G401 (cell line): ENCODE measurements at regions not wholly inside any gene's neighbourhood (a gene's known extent, or its start where the extent isn't known, plus 50 kb on each side); places are given as distances from the start of the nearest gene placed in this dataset.
"Not testable (repeated sequence)": the region's sequence is repeated elsewhere in the genome, so short reads cannot be mapped to it uniquely, and the experiment has no call there.

Source experiments
- DNase-seq: peaks from one replicate; pipeline ENCODE4 v3.0.0-alpha.2; 2015; ENCODE audit warnings: low spot score
- in situ Hi-C: cut with HindIII; loops from 2 replicates; pipeline ENCODE4 v1.10.0; 2016; ENCODE audit warnings: low sequenced_read_pairs, mixed read lengths

GRCh38 chr2:83331810-83332209 lies 1127.3 kb downstream of the SUCLG1 start:
- DNase-seq: no peak
- in situ Hi-C loops: no loop called here

DNA sequence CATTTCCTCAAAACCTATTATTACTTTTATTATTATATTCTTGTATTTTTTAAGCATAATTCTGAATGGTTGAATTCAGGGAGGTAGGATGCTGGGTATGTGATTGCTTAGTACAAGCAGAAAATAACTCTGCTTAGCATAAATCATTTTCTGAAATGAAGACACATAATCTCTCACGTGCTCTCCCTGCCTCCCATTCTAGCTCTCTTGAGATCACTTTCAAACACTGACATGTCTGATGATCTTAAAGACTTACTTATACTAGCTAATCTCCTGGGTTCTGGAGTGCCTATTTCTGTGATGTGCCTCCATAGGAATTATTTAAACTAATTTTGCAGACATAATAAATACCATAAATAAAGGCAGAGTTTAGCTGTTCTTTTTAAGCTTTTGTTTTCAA lies 1136.0 kb downstream of the SUCLG1 start:
- DNase-seq: no peak
- in situ Hi-C loops: no loop called here

GRCh38 chr2:83320053-83320452 lies 1139.0 kb downstream of the SUCLG1 start:
- in situ Hi-C loops: no loop called here
- no peak for DNase-seq

DNA sequence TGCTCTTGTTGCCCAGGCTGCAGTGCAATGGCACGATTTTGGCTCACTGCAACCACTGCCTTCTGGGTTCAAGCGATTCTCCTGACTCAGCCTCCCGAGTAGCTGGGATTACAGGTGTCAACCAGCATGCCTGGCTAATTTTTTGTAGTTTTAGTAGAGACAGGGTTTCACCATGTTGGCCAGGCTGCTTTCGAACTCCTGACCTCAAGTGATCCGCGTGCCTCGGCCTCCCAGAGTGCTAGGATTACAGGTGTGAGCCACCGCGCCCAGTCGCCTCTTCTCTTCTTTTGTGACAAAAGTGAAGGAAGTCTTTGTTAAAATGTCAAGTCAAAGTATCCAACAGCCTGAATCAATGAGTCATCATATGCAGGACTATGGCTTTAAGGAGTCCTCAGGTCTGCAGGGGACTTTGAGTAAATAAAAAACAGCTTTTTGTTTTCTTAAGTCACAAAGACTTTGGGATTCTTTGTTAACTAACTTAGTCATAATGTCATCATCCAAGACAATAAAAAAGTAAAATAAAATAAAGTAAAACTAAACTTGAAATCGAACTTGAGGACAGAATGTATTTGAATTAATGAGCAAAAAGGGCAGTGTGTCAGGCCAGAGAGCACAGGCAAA lies 1153.2 kb downstream of the SUCLG1 start:
- in situ Hi-C loops: no loop called here
- no peak for DNase-seq

GRCh38 chr2:83291083-83291482 lies 1168.0 kb downstream of the SUCLG1 start:
- DNase-seq: no peak

DNA sequence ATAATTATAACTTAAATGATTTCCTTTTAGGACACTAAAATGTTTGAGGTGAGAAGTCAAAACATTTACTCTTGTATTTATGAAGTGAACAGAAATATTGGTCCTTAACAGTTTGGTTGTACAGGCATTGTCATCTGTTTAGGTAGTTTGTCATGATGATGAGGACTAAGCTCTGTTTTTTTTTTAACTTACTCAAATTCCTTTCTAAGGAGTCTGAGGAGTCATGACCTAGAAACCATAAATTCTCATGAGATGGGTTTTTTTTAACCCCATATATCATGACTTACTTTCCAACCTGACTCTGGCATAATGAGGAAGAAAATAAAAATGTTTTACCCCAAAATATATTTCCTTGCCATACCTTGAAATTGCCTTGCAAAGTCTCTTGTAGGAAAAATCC lies 1176.2 kb downstream of the SUCLG1 start:
- in situ Hi-C loops: no loop called here

More at GRCh38 chr2:83291083-83291482, 1168.0 kb downstream of the SUCLG1 start:
- in situ Hi-C loops: no loop called here

GRCh38 chr2:83282043-83282795 lies 1176.9 kb downstream of the SUCLG1 start:
- no peak for DNase-seq
- in situ Hi-C loops: no loop called here

More for the DNA sequence above, 1176.2 kb downstream of the SUCLG1 start:
- DNase-seq: no peak

DNA sequence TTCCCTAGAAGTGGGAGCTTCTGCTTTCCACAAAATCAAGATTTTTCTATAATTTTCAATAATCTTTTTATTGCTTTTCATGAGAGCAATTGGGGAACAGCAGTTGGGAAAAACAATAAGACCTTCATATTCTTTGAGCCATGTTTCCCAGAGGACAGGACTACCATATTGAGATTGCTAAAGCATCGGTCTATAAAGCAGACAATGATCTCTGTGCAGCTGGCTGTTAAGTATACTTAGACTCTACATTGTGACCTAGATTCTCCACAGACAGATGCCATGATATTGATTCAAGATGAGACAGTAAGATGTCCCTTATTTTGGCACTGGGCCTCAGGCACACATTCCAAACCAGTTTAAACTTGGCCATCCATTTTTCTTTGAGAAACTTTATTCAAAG lies 1178.7 kb downstream of the SUCLG1 start:
- in situ Hi-C loops: no loop called here
- DNase-seq: no peak

DNA sequence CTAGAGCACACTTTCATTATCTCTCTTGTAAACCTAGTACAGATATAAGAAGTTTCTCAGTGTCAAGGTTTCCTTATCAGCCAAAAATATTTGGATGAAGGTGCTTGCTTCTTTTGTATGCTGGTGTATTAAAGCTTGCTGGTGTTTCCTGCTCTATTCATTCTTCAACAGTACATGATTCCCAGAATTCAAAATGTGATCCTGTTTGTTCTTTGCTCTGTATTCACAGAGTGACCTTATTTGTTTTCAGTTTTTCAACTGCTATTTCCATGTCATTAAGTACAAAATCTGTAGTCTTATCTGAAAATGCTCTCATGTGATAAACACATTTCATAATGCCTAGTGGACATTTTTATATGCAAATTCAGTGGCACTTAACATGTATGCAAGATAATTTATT lies 1185.8 kb downstream of the SUCLG1 start:
- in situ Hi-C loops: no loop called here
- DNase-seq: no peak

GRCh38 chr2:83261591-83262136 lies 1197.4 kb downstream of the SUCLG1 start:
- DNase-seq: no peak
- in situ Hi-C loops: no loop called here

DNA sequence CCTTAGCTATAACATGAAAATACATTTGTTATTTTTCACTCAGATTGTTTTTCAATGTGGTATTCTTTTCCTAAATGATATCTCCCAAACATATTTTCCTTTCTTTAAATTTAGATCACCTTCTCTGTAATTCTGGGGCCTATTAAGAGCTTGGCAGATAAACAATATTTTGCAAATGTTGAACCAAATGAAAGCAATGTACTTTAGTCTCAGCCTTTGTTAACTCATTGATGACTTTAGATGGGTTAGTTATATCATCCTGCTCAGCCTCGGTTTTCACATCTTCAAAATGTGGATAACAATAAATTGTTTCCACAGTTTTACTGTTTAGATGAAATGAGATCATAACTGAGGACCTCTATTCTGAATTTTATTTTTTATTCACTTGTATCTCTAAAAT lies 1205.2 kb downstream of the SUCLG1 start:
- no peak for DNase-seq
- in situ Hi-C loops: no loop called here

DNA sequence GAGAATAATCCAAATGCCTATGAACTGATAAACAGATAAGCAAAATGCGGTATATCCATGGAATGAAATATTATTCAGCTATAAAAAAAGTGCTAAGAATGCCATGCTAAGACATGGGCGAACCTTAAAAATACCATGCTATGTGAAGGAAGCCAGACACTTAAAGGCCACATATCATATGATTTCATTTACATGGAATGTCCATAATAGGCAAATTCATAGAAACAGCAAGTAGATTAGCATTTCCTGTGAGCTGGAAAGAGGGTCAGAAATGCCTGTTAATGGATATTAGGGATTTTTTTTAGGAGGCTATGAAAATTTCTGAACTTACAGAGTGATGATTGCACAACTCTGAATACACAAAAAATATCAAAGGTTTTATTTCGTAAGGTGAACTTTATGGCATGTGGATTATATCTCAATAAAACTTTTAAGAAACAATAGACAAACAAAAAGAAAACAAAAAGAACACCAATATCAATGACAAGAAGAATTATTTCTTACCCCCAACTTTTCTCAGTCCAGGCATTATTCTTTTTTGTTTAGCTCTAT lies 1207.7 kb downstream of the SUCLG1 start:
- in situ Hi-C loops: no loop called here

GRCh38 chr2:83245806-83246537 lies 1213.1 kb downstream of the SUCLG1 start:
- DNase-seq, in situ Hi-C loops: not testable (repeated sequence)

More for the DNA sequence above, 1207.7 kb downstream of the SUCLG1 start:
- no peak for DNase-seq

DNA sequence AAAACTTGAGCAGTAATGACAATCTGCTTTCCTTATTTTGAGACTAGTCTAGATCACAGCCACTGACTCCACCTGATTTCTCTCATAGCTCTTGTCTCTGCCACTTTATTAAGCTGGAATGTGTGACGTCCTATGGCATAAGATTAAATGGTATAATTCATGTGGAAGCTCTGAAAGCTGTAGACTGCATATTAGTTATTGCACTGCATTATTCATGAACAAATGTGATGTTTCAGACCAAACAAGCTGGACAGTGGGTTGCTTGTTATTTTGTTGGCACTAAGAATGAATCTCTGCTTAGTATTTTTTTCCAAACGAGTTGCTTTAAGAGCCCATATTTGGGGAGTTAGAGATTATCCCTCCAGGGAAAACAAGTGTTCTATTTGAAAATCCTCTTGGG lies 1218.5 kb downstream of the SUCLG1 start:
- in situ Hi-C loops: no loop called here
- no peak for DNase-seq

- in situ Hi-C loops: no loop called here
These were observed 1221.0 kb downstream of the SUCLG1 start for GRCh38 chr2:83238111-83238510.

DNA sequence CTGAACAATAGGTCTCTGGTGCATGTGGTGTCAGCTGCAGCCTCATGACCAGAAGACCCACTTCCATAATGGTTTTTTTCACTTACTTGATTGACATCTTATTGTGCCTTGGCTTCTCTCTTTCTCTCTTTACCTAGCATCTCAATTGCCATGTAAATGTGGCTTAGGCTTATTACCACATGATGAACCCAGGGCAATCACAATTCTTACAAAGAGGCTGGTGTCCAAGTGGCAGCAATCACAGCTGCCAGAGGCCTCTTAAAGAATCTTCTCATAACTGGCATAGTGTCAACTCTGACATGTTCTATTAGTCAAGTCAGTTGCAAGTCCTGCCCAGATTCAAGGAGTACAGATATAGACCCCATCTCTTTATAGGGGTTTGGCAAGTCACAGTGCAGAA lies 1224.8 kb downstream of the SUCLG1 start:
- no peak for DNase-seq
- in situ Hi-C loops: no loop called here

More at GRCh38 chr2:83238111-83238510, 1221.0 kb downstream of the SUCLG1 start:
- DNase-seq: no peak

DNA sequence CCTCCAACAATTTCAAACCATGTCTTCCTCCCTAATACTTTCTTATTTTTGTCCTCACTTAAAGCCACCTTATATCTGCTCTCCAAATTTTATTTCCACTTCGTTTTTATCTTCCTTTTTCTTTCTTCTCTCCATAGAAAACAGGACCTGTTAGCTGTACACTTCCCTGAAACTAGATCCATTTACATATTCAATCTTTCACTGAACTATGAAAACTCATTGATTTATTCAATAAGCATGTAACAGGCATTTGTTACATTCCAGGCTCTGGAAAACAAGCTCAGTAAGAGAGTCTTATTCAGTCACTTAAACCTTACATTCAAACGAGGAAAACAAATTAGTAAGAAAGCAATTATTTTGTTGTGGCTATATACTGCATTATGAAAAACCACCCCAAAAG lies 1225.3 kb downstream of the SUCLG1 start:
- no peak for DNase-seq
- in situ Hi-C loops: no loop called here

DNA sequence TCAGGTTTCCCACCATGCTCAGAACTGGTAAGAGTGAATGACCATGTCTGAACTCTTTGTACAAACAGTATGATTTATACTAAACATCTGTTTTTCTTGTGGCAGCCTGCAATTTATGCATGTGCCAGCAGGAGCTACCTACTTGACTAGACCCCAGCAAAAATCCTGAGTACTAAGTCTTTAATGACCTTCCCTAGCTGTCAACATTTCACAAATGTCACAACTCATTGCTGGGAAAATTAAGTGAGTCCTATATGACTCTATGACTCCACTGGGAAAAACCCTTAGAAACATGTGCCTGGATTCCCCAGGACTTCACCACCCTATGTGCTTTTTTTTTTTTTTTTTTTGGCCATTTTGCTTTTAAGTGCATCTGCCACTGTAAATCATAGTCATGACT lies 1225.8 kb downstream of the SUCLG1 start:
- no peak for DNase-seq
- in situ Hi-C loops: no loop called here

DNA sequence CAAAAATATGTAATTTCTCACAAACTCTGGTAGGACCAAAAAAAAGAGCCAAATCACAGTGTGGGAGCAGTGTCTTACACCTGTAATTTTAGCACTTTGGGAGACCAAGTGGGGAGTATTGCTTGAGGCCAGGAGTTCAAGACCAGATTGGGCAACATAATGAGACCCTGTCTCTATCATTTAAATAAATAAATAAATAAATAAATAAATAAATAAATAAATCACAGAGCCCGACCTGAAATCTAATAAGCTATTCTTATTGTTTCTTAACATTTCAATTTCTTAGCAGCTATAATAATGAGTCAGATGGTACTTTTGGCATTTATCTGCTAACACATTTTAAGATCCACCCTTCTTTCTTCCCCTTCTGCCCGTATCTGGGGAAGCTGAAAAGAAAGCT lies 1229.6 kb downstream of the SUCLG1 start:
- no peak for DNase-seq
- in situ Hi-C loops: no loop called here
